ENCODE measurements at regions not wholly inside any gene's neighbourhood (a gene's known extent, or its start where the extent isn't known, plus 50 kb on each side); places are given as distances from the start of the nearest gene placed in this dataset.

- no peaks in the 10 kb centered on the region for H3K36me3 ChIP-seq (ENCODE audit: control insufficient read depth in 1 of 2, insufficient read depth in 2 of 2, low read length in 2 of 2)
- no peaks in the 10 kb centered on the region for H3K27me3 ChIP-seq (ENCODE audit: low read depth, low read length)
- no peaks in the 10 kb centered on the region for H3K9me3 ChIP-seq (ENCODE audit: control insufficient read depth in 1 of 2, low read length in 2 of 2)
- no peaks in the 10 kb centered on the region for H3K4me1 ChIP-seq (ENCODE audit: control insufficient read depth in 1 of 2, insufficient read depth in 2 of 2, low read length in 2 of 2)
- H3K4me3 ChIP-seq (ENCODE audit: low read depth in 1 of 2, low read length in 2 of 2), result no peak overlapping the region
- H3K27ac ChIP-seq (ENCODE audit: low read length), result no peak overlapping the region
These were observed 583.9 kb downstream of the MCTP2 start for GRCh38 chr15:94815110-94815731.

GRCh38 chr15:94815914-94816313, 584.6 kb downstream of the MCTP2 start:
- no peaks in the 10 kb centered on the region for H3K4me1 ChIP-seq (ENCODE audit: control insufficient read depth in 1 of 2, insufficient read depth in 2 of 2, low read length in 2 of 2)
- no peaks in the 10 kb centered on the region for H3K9me3 ChIP-seq (ENCODE audit: control insufficient read depth in 1 of 2, low read length in 2 of 2)
- no peaks in the 10 kb centered on the region for H3K36me3 ChIP-seq (ENCODE audit: control insufficient read depth in 1 of 2, insufficient read depth in 2 of 2, low read length in 2 of 2)
- no peak overlapping the region for H3K4me3 ChIP-seq (ENCODE audit: low read depth in 1 of 2, low read length in 2 of 2)
- no peak overlapping the region for H3K27ac ChIP-seq (ENCODE audit: low read length)
- H3K27me3 ChIP-seq (ENCODE audit: low read depth, low read length), result no peaks in the 10 kb centered on the region

- Histone ChIP-seq H3K9me3 (ENCODE audit: control insufficient read depth in 1 of 2, low read length in 2 of 2) (no peaks in the 10 kb centered on the region), H3K27ac (ENCODE audit: low read length) (no peak overlapping the region), H3K36me3 (ENCODE audit: control insufficient read depth in 1 of 2, insufficient read depth in 2 of 2, low read length in 2 of 2) (no peaks in the 10 kb centered on the region), H3K27me3 (ENCODE audit: low read depth, low read length) (no peaks in the 10 kb centered on the region), H3K4me1 (ENCODE audit: control insufficient read depth in 1 of 2, insufficient read depth in 2 of 2, low read length in 2 of 2) (no peaks in the 10 kb centered on the region), H3K4me3 (ENCODE audit: low read depth in 1 of 2, low read length in 2 of 2) (no peak overlapping the region)
These were observed 598.8 kb downstream of the MCTP2 start for GRCh38 chr15:94829887-94830884.

- no peak overlapping the region for H3K4me3 ChIP-seq (ENCODE audit: low read depth in 1 of 2, low read length in 2 of 2)
- no peaks in the 10 kb centered on the region for H3K27me3 ChIP-seq (ENCODE audit: low read depth, low read length)
- no peaks in the 10 kb centered on the region for H3K9me3 ChIP-seq (ENCODE audit: control insufficient read depth in 1 of 2, low read length in 2 of 2)
- no peak overlapping the region for H3K27ac ChIP-seq (ENCODE audit: low read length)
- no peaks in the 10 kb centered on the region for H3K36me3 ChIP-seq (ENCODE audit: control insufficient read depth in 1 of 2, insufficient read depth in 2 of 2, low read length in 2 of 2)
- no peaks in the 10 kb centered on the region for H3K4me1 ChIP-seq (ENCODE audit: control insufficient read depth in 1 of 2, insufficient read depth in 2 of 2, low read length in 2 of 2)
These were observed 602.6 kb downstream of the MCTP2 start for GRCh38 chr15:94834000-94834399.

- Histone ChIP-seq H3K4me1 (ENCODE audit: control insufficient read depth in 1 of 2, insufficient read depth in 2 of 2, low read length in 2 of 2) (no peaks in the 10 kb centered on the region), H3K4me3 (ENCODE audit: low read depth in 1 of 2, low read length in 2 of 2) (no peak overlapping the region), H3K27ac (ENCODE audit: low read length) (no peak overlapping the region), H3K27me3 (ENCODE audit: low read depth, low read length) (no peaks in the 10 kb centered on the region), H3K9me3 (ENCODE audit: control insufficient read depth in 1 of 2, low read length in 2 of 2) (no peaks in the 10 kb centered on the region), H3K36me3 (ENCODE audit: control insufficient read depth in 1 of 2, insufficient read depth in 2 of 2, low read length in 2 of 2) (no peaks in the 10 kb centered on the region)
These were observed 603.1 kb downstream of the MCTP2 start for GRCh38 chr15:94834494-94834893.

- Histone ChIP-seq H3K27ac (ENCODE audit: low read length) (no peak overlapping the region), H3K27me3 (ENCODE audit: low read depth, low read length) (no peaks in the 10 kb centered on the region), H3K36me3 (ENCODE audit: control insufficient read depth in 1 of 2, insufficient read depth in 2 of 2, low read length in 2 of 2) (no peaks in the 10 kb centered on the region), H3K4me3 (ENCODE audit: low read depth in 1 of 2, low read length in 2 of 2) (no peak overlapping the region), H3K4me1 (ENCODE audit: control insufficient read depth in 1 of 2, insufficient read depth in 2 of 2, low read length in 2 of 2) (no peaks in the 10 kb centered on the region), H3K9me3 (ENCODE audit: control insufficient read depth in 1 of 2, low read length in 2 of 2) (peaks cover 6% of the 10 kb centered on the region in 2 donors)
These were observed 606.9 kb downstream of the MCTP2 start for GRCh38 chr15:94838281-94838680.

- Histone ChIP-seq H3K27ac (ENCODE audit: low read length) (no peak overlapping the region), H3K4me1 (ENCODE audit: control insufficient read depth in 1 of 2, insufficient read depth in 2 of 2, low read length in 2 of 2) (peaks cover 0 to 4% of the 10 kb centered on the region in 2 donors), H3K4me3 (ENCODE audit: low read depth in 1 of 2, low read length in 2 of 2) (no peak overlapping the region), H3K9me3 (ENCODE audit: control insufficient read depth in 1 of 2, low read length in 2 of 2) (peaks cover 6% of the 10 kb centered on the region in 2 donors), H3K27me3 (ENCODE audit: low read depth, low read length) (no peaks in the 10 kb centered on the region), H3K36me3 (ENCODE audit: control insufficient read depth in 1 of 2, insufficient read depth in 2 of 2, low read length in 2 of 2) (no peaks in the 10 kb centered on the region)
These were observed 609.7 kb downstream of the MCTP2 start for GRCh38 chr15:94840794-94841783.

- Histone ChIP-seq H3K36me3 (ENCODE audit: control insufficient read depth in 1 of 2, insufficient read depth in 2 of 2, low read length in 2 of 2) (no peaks in the 10 kb centered on the region), H3K27me3 (ENCODE audit: low read depth, low read length) (no peaks in the 10 kb centered on the region)
These were observed 611.7 kb downstream of the MCTP2 start for GRCh38 chr15:94843060-94843459.

GRCh38 chr15:94844198-94844537, 612.8 kb downstream of the MCTP2 start:
- H3K27ac ChIP-seq (ENCODE audit: low read length), result peak overlapping the region; percentile 33
- H3K36me3 ChIP-seq (ENCODE audit: control insufficient read depth in 1 of 2, insufficient read depth in 2 of 2, low read length in 2 of 2), result no peaks in the 10 kb centered on the region
- peaks cover 0 to 4% of the 10 kb centered on the region in 2 donors for H3K4me1 ChIP-seq (ENCODE audit: control insufficient read depth in 1 of 2, insufficient read depth in 2 of 2, low read length in 2 of 2)
- peak overlapping the region in 1 of 2 donors; percentile 51 for H3K4me3 ChIP-seq (ENCODE audit: low read depth in 1 of 2, low read length in 2 of 2)
- H3K27me3 ChIP-seq (ENCODE audit: low read depth, low read length), result no peaks in the 10 kb centered on the region
- peaks cover 6% of the 10 kb centered on the region in 2 donors for H3K9me3 ChIP-seq (ENCODE audit: control insufficient read depth in 1 of 2, low read length in 2 of 2)

More at GRCh38 chr15:94843060-94843459, 611.7 kb downstream of the MCTP2 start:
- Histone ChIP-seq H3K4me1 (ENCODE audit: control insufficient read depth in 1 of 2, insufficient read depth in 2 of 2, low read length in 2 of 2) (peaks cover 0 to 4% of the 10 kb centered on the region in 2 donors), H3K9me3 (ENCODE audit: control insufficient read depth in 1 of 2, low read length in 2 of 2) (peaks cover 6% of the 10 kb centered on the region in 2 donors), H3K27ac (ENCODE audit: low read length) (no peak overlapping the region), H3K4me3 (ENCODE audit: low read depth in 1 of 2, low read length in 2 of 2) (no peak overlapping the region)

- peak overlapping the region; percentile 30 to 51 for H3K4me3 ChIP-seq (ENCODE audit: low read depth in 1 of 2, low read length in 2 of 2)
- H3K27me3 ChIP-seq (ENCODE audit: low read depth, low read length), result no peaks in the 10 kb centered on the region
- H3K27ac ChIP-seq (ENCODE audit: low read length), result peak overlapping the region; percentile 47
- no peaks in the 10 kb centered on the region for H3K36me3 ChIP-seq (ENCODE audit: control insufficient read depth in 1 of 2, insufficient read depth in 2 of 2, low read length in 2 of 2)
- peaks cover 6% of the 10 kb centered on the region in 2 donors for H3K9me3 ChIP-seq (ENCODE audit: control insufficient read depth in 1 of 2, low read length in 2 of 2)
- H3K4me1 ChIP-seq (ENCODE audit: control insufficient read depth in 1 of 2, insufficient read depth in 2 of 2, low read length in 2 of 2), result peaks cover 0 to 4% of the 10 kb centered on the region in 2 donors
These were observed 613.4 kb downstream of the MCTP2 start for GRCh38 chr15:94844538-94845389.
